HCEC 1CT (cell line): ENCODE measurements at regions not wholly inside any gene's neighbourhood (a gene's known extent, or its start where the extent isn't known, plus 50 kb on each side); places are given as distances from the start of the nearest gene placed in this dataset.
A peak's percentile ranks its signal among the peaks of the same experiment; 100 is the strongest.

Experiments
- DNase-seq: peaks from one replicate; pipeline ENCODE4 v3.0.0-alpha.2; 2017

GRCh38 chr18:61948846-61949438 lies 56.1 kb upstream of the RNF152 start:
- no peak for DNase-seq

GRCh38 chr18:61948281-61948741 lies 55.5 kb upstream of the RNF152 start:
- peak; percentile 28 for DNase-seq

GRCh38 chr18:61946449-61946848 lies 53.6 kb upstream of the RNF152 start:
- DNase-seq, result no peak

- peak; percentile 15 for DNase-seq
Measured at GRCh38 chr18:61943175-61943964, 50.6 kb upstream of the RNF152 start.
